NT2/D1 (cell line): ENCODE measurements at regions not wholly inside any gene's neighbourhood (a gene's known extent, or its start where the extent isn't known, plus 50 kb on each side); places are given as distances from the start of the nearest gene placed in this dataset.

ENCODE experiments used
- YY1 ChIP-seq: IDR thresholded peaks from 2 replicates; pipeline ENCODE4 v1.6.1; 2011; ENCODE audit not compliant: insufficient read length, insufficient read depth
- ZNF274 ChIP-seq: IDR thresholded peaks from 2 replicates; pipeline ENCODE4 v1.6.1; 2011; ENCODE audit warnings: mild to moderate bottlenecking, low read depth, low read length

GRCh38 chr2:176495826-176496225 is 226.6 kb downstream of the MTX2 start:
- no peak for TF ChIP-seq YY1
- TF ChIP-seq ZNF274 = no peak
